ENCODE measurements at regions not wholly inside any gene's neighbourhood (a gene's known extent, or its start where the extent isn't known, plus 50 kb on each side); places are given as distances from the start of the nearest gene placed in this dataset.

GRCh38 chr15:35872577-35872976 lies 326.6 kb upstream of the DPH6 start:
- no peak for DNase-seq

GRCh38 chr15:35874260-35874905 lies 328.4 kb upstream of the DPH6 start:
- DNase-seq, result no peak

- no peak for DNase-seq
Measured at GRCh38 chr15:35876762-35877161, 330.8 kb upstream of the DPH6 start.

GRCh38 chr15:35880896-35881295 lies 334.9 kb upstream of the DPH6 start:
- DNase-seq, result no peak

- DNase-seq, result no peak
Measured at GRCh38 chr15:35885870-35886269, 339.9 kb upstream of the DPH6 start.

- DNase-seq, result no peak
Measured at GRCh38 chr15:35886765-35887164, 340.8 kb upstream of the DPH6 start.

- no peak for DNase-seq
Measured at GRCh38 chr15:35888815-35889214, 342.9 kb upstream of the DPH6 start.

- no peak for DNase-seq
Measured at GRCh38 chr15:35907511-35907910, 361.5 kb upstream of the DPH6 start.

- no peak for DNase-seq
Measured at GRCh38 chr15:35909414-35909813, 363.4 kb upstream of the DPH6 start.

GRCh38 chr15:35910227-35910626 lies 364.3 kb upstream of the DPH6 start:
- DNase-seq, result no peak

- no peak for DNase-seq
Measured at GRCh38 chr15:35911052-35911777, 365.2 kb upstream of the DPH6 start.

- DNase-seq, result no peak
Measured at GRCh38 chr15:35912196-35912595, 366.2 kb upstream of the DPH6 start.

- no peak for DNase-seq
Measured at GRCh38 chr15:35914573-35914972, 368.6 kb upstream of the DPH6 start.

GRCh38 chr15:35921046-35921445 lies 375.1 kb upstream of the DPH6 start:
- DNase-seq, result no peak

- no peak for DNase-seq
Measured at GRCh38 chr15:35925275-35926006, 379.5 kb upstream of the DPH6 start.

- DNase-seq, result no peak
Measured at GRCh38 chr15:35926007-35926380, 380.0 kb upstream of the DPH6 start.

- DNase-seq, result no peak
Measured at GRCh38 chr15:35928847-35929246, 382.9 kb upstream of the DPH6 start.

GRCh38 chr15:35929740-35930444 lies 383.9 kb upstream of the DPH6 start:
- no peak for DNase-seq

- DNase-seq, result no peak
Measured at GRCh38 chr15:35931799-35932341, 385.9 kb upstream of the DPH6 start.

- DNase-seq, result no peak
Measured at GRCh38 chr15:35932531-35932930, 386.6 kb upstream of the DPH6 start.

- DNase-seq, result no peak
Measured at GRCh38 chr15:35933531-35933930, 387.6 kb upstream of the DPH6 start.

GRCh38 chr15:35934383-35935049 lies 388.6 kb upstream of the DPH6 start:
- no peak for DNase-seq

- DNase-seq, result no peak
Measured at GRCh38 chr15:35936284-35936683, 390.3 kb upstream of the DPH6 start.
